CD1c-positive myeloid dendritic cell (primary cell): ENCODE measurements at regions not wholly inside any gene's neighbourhood (a gene's known extent, or its start where the extent isn't known, plus 50 kb on each side); places are given as distances from the start of the nearest gene placed in this dataset.
"Not testable (repeated sequence)": the region's sequence is repeated elsewhere in the genome, so short reads cannot be mapped to it uniquely, and the experiment has no call there.

Source experiments
- DNase-seq: peaks from one replicate; pipeline ENCODE4 v3.0.0-alpha.2; 2016; ENCODE audit errors: extremely low spot score

GRCh38 chr7:19302731-19303130, 157.5 kb upstream of the FERD3L start:
- DNase-seq, result no peak

GRCh38 chr7:19296617-19297016, 151.4 kb upstream of the FERD3L start:
- DNase-seq, result no peak

GRCh38 chr7:19295376-19295775, 150.2 kb upstream of the FERD3L start:
- no peak for DNase-seq

- no peak for DNase-seq
Observed at GRCh38 chr7:19294619-19295018, 149.4 kb upstream of the FERD3L start.

- DNase-seq, result no peak
Observed at GRCh38 chr7:19293431-19293830, 148.2 kb upstream of the FERD3L start.

- DNase-seq, result no peak
Observed at GRCh38 chr7:19290968-19291367, 145.7 kb upstream of the FERD3L start.

GRCh38 chr7:19290066-19290465, 144.8 kb upstream of the FERD3L start:
- DNase-seq, result no peak

GRCh38 chr7:19284596-19285300, 139.5 kb upstream of the FERD3L start:
- no peak for DNase-seq

GRCh38 chr7:19284136-19284535, 138.9 kb upstream of the FERD3L start:
- DNase-seq, result no peak

- DNase-seq, result peak; percentile 1
Observed at GRCh38 chr7:19275000-19275399, 129.8 kb upstream of the FERD3L start.

GRCh38 chr7:19272329-19272728, 127.1 kb upstream of the FERD3L start:
- DNase-seq, result not testable (repeated sequence)

GRCh38 chr7:19269301-19269700, 124.1 kb upstream of the FERD3L start:
- no peak for DNase-seq

GRCh38 chr7:19268737-19269136, 123.5 kb upstream of the FERD3L start:
- no peak for DNase-seq

GRCh38 chr7:19262826-19263225, 117.6 kb upstream of the FERD3L start:
- DNase-seq, result no peak

GRCh38 chr7:19249281-19249680, 104.1 kb upstream of the FERD3L start:
- DNase-seq, result no peak

GRCh38 chr7:19248681-19249080, 103.5 kb upstream of the FERD3L start:
- DNase-seq, result no peak

GRCh38 chr7:19248115-19248514, 102.9 kb upstream of the FERD3L start:
- no peak for DNase-seq

- no peak for DNase-seq
Observed at GRCh38 chr7:19247017-19247416, 101.8 kb upstream of the FERD3L start.

GRCh38 chr7:19242246-19242645, 97.0 kb upstream of the FERD3L start:
- no peak for DNase-seq

- DNase-seq, result no peak
Observed at GRCh38 chr7:19239951-19240350, 94.7 kb upstream of the FERD3L start.

- DNase-seq, result no peak
Observed at GRCh38 chr7:19235680-19236079, 90.5 kb upstream of the FERD3L start.

GRCh38 chr7:19224951-19225350, 79.7 kb upstream of the FERD3L start:
- DNase-seq, result no peak

- DNase-seq, result no peak
Observed at GRCh38 chr7:19215412-19215811, 70.2 kb upstream of the FERD3L start.

- DNase-seq, result no peak
Observed at GRCh38 chr7:19213746-19214145, 68.5 kb upstream of the FERD3L start.
